NCI-H146 treated with DMSO at 0.1 percent for 48 hours (cell line): ENCODE measurements at regions not wholly inside any gene's neighbourhood (a gene's known extent, or its start where the extent isn't known, plus 50 kb on each side); places are given as distances from the start of the nearest gene placed in this dataset.

Experiments
- DNase-seq: peaks from one replicate; lab custom pipeline; 2025; ENCODE audit not compliant: unreplicated experiment; lab: John Stamatoyannopoulos, UW

- DNase-seq, result no peak
Measured at GRCh38 chr17:79478051-79478461, 132.8 kb downstream of the RBFOX3 start.

DNA sequence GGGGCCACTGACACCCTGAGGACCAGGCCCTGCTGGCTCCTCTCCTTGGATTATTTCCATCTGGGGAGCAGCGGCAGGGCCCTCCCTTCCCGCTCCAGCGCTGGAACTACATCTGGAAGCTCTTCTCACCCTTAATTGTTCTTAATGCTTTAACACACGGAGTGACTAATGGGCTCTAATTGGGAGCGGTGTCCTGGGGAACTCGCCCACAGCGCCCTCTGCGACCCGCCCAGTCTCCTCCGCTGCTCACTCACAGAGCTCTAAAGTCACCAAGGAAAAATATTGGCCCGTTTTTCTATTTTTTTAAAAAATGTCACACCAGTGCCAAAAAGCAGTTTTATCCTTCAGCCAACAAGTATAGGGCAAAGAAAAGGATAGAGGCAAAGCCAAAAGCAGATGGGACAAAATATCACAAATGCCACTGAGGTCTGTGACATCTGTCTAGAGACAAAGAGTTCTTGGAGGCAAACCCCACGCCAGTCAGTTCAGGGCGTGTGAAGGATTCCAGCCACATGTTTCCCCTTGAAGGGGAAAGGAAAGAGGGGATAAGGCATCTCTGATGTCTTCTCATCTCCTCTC, 134.7 kb downstream of the RBFOX3 start:
- DNase-seq, result no peak

DNA sequence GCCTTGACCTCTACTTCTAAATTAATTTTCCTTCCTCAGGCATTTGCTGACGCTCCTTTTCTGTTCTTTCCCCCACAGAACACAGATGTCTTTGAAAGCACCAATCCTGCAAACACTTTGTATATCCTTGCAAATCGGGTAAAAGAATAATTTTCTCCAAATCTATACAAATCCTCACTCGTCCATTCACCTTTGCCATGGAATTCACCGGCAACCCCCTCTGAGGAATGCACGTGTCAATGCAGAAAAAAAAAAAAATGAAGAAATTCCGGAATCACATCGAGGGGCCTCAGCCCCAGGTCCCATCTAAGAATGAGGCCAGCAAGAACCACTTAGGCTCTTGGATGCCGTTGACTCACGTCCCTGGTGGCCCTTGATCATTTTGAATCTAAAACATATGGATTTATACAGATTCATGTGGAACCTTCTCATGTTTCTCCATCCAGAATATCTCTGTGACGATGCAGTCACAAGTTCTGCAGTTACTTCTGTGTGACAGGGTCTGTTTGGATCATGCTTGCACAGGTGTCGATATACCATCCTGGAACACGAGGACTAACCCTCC, 136.9 kb downstream of the RBFOX3 start:
- no peak for DNase-seq

DNA sequence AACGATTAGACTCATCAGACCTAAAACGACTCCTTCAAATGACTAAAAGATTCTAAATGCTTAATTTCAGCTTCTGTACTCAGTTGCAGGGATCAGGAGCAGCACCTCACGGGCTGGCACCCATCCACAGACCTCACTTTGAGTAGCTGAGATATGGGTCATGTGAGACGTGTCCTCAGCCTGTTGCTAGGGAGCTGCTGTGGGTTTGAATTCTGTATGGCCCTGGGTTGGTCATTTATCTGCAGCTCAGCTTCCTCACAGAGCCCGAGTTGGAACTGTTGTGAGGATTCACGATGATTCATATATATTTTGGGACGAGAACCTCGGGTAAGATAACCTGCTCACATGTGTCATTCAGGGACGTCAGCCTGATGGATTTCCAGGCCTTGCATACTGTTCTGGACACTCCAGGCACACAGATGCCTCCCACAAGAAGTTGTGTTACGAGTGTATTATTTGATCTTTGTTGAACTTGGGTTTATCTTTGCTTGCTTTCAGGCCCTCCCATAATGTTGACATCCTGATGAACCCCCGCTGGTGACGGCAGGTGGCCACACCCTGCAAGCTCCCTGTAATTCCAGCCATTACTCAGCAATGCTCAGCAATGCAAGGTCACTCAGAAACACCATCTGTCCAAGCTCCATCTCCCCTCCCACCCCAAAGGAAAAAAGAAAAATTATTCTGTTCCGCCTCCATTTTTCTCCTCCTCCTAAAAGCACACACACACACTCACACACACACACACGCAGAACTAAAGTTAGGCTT, 137.6 kb downstream of the RBFOX3 start:
- no peak for DNase-seq

DNA sequence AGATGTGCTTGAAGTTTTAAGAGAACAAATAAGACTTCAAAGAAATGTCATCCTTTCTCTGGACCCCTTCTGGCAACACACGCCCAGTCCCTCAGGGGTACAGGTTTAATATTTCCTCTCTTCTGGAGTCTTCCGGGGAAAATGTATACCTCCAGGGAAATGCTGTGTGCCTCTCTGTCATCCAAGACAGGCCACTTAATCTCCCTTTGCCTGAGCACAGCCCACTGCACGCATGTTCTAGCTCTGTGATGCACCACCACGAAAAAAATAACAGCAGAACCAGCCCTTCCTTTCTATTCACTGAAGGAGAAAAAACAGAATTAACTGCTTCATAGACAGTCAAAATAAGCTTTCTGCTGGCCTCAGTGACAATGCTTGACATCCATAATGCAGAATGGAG, 140.1 kb downstream of the RBFOX3 start:
- DNase-seq, result no peak

DNA sequence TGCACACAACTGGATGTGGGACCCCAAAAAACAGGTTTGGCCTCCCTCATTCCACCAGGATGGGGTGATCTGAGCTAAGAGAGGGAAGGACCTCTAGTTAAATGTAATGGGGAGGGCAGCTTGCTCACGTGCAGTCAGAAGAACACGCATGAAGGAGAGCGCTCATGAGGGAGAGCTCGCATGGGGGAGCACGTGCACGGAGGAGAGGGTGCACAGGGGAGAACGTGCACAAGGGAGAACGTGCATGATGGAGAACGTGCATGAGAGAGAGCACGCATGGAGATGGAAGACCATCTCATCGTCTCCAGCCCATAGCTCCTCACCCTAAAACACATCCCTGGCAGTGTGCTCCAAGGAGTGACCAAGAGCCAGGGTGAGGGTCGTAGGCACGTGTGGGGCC, 141.2 kb downstream of the RBFOX3 start:
- no peak for DNase-seq

GRCh38 chr17:79468183-79468944, 142.5 kb downstream of the RBFOX3 start:
- no peak for DNase-seq

GRCh38 chr17:79466562-79467350, 144.1 kb downstream of the RBFOX3 start:
- no peak for DNase-seq

DNA sequence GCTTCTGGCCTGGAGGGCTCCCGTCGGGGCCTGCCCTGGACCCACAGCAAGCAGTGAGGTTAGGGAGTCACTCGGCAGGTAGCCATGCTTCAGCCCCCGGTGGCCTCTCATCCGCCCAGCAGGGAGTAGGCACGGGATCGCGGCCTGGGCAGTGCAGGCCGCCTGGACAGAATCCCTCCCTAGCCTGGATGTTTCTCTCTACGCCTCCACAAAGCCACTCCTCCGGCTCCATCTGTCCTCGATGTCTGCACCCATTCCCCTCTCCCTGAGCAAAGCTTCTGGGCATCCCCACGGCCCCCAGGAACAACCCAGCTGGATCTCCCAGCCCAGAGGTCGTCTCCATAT, 145.2 kb downstream of the RBFOX3 start:
- DNase-seq, result no peak

DNA sequence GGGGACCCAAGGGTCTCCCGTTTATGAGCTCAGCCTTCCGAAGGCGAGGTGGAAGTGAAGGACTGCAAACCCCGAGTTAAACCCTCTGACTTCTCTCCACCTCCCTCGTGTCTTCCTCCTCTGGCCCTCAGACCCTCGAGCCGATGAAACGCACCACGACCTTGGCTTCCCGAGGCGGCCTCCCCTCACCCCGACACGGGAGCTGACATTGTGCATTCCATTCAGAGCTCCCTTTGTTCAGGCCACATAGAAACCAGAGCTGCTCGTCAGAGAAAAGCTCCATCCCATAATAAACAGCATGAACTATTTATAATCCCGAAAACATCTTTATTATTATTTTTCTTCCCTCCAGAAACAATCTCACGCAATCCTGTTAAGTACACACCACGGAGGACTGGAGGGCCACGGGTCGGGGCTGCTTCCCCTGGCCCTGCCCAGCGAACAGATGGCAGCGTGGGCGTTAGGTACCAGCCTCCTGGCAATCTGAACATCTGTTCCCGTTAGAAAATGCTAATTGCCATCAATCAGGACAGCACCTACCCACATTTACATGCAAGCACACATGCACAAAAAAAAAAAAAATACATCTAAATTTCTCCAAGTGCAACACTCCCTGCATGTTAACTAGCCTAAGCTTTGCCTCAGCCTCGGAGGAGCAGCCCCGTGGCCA, 145.7 kb downstream of the RBFOX3 start:
- no peak for DNase-seq

DNA sequence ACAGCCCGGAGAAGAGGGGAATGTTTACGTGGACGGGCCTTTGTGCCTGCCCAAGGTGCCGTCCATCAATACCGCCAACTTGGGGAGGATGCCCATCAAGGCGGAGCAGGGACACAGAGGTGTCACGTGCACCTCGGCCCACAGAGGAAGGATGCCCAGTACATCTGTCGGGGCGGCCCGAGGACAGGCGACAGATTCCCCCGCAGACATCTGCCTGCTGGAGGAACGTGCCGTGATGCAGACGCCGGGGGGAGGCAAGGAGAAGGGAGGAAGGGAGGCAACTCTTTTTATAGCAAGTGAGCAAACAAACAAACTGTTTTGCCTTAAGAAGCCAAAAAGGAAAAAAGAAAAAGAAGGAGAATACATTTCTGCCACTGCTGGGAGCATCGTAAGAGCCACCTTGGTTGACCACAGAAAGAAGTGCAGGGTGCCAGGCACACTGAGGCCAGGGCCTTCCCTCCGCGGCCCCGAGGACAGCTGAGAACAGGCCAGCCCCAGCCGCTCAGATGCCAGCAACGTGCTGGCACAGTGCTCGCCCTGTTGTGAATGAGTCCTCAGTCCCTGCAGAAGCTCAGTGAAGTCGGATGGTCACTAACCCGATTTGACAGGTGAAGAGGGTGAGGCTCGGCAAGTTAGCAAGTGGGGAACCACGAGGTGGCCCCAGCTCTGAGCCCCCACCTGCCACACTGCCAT, 146.4 kb downstream of the RBFOX3 start:
- no peak for DNase-seq

- DNase-seq, result no peak
Measured at GRCh38 chr17:79463421-79464317, 147.2 kb downstream of the RBFOX3 start.

GRCh38 chr17:79461041-79461440, 149.8 kb downstream of the RBFOX3 start:
- no peak for DNase-seq

DNA sequence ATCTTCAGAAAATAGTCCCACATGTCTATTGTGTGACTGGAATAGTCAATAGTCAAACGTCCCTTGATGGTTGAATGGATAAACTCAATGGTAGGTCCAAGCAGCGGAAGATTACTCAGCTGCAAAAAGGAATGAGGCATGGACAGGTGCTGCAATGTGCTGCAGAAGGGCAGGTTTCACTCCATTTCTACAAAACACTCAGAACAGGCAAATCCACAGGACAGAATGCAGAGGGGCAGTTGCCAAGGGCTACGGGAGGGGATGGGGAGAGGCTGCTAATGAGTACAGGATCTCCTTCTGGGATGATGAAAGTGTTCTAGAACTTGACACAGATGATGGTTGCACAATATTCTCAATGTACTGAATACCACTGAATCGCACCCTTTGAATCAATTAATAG, 151.0 kb downstream of the RBFOX3 start:
- DNase-seq, result no peak

DNA sequence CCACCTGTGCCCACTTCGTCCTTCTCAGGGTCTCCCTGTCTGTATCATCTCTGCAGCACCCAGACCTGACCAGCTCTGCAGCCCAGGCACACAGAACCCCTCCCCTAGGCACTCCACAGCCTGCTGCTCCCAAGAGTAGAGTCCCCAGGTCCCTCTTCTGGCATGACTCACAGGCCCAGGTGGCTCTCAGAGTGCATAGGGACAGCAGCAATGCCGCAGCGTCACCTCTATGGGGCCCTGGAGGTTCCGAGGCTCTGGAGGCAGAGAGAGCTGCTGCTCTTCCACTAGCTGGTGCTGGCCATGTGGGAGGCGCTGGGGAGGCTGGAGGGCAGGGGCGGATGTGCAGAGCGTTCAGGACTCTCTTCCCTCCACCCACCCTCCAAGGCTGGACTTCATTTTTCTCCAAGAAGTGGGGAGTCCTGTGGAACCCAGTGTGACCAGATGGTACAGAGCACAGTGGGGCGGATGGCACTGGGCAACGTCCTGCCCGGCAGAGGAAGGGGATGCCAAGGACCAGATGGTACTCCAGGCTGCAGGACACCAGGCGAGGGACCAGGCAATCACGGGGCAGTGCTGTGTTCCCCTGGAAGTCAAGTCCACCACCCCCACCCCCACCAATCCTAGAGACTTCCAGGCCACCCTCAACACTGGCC, 151.7 kb downstream of the RBFOX3 start:
- DNase-seq, result no peak

DNA sequence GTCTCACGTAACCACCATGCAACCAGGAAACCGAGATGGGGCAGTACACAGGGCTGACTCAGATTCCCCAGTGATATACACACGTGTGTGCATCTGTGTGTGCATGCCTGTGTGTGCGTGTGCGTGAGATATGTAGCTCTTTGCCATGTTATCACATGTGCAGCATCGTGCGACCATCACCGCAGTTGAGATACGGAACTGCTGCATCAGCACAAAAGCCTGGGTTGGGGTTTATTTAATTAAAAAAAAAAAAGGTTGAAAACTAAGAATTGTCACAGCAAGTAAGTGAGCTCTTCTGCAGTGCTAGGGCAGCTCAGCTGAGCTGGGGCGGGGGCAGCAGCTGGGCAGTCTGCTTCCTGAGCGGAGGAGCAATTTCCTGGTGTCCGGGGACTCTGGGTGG, 152.5 kb downstream of the RBFOX3 start:
- DNase-seq, result no peak

GRCh38 chr17:79457889-79458288, 153.0 kb downstream of the RBFOX3 start:
- DNase-seq, result no peak

- no peak for DNase-seq
Measured at GRCh38 chr17:79457376-79457775, 153.5 kb downstream of the RBFOX3 start.

GRCh38 chr17:79455636-79456035, 155.2 kb downstream of the RBFOX3 start:
- no peak for DNase-seq
